ENCODE measurements at regions not wholly inside any gene's neighbourhood (a gene's known extent, or its start where the extent isn't known, plus 50 kb on each side); places are given as distances from the start of the nearest gene placed in this dataset.

DNA sequence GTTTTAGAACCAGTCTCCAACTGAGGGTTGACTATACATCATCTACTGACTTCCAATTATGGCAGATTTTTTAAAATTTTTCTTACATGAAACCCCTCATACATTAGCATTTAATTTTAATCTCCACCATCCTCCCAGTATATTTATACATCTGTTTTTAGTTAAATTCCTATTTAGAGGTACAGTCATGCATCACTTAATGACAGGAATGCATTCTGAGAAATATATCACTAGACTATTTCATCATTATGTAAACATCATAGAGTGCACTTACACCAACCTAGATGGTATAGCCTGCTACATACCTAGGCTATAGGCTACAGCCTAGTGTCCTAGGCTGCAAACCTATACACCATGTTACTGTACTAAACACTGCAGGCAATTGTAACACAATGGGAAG is 316.7 kb upstream of the MARCKS start:
- intact Hi-C loops (cut with DNase I) = no loop called here
- Histone ChIP-seq H3K27ac (no peak overlapping the region), H3K9me3 (no peaks in the 10 kb centered on the region), H3K4me3 (no peak overlapping the region), H3K36me3 (no peaks in the 10 kb centered on the region), H3K27me3 (ENCODE audit: low read depth) (no peaks in the 10 kb centered on the region), H3K4me1 (no peaks in the 10 kb centered on the region)
- TF ChIP-seq, protein P1, sequence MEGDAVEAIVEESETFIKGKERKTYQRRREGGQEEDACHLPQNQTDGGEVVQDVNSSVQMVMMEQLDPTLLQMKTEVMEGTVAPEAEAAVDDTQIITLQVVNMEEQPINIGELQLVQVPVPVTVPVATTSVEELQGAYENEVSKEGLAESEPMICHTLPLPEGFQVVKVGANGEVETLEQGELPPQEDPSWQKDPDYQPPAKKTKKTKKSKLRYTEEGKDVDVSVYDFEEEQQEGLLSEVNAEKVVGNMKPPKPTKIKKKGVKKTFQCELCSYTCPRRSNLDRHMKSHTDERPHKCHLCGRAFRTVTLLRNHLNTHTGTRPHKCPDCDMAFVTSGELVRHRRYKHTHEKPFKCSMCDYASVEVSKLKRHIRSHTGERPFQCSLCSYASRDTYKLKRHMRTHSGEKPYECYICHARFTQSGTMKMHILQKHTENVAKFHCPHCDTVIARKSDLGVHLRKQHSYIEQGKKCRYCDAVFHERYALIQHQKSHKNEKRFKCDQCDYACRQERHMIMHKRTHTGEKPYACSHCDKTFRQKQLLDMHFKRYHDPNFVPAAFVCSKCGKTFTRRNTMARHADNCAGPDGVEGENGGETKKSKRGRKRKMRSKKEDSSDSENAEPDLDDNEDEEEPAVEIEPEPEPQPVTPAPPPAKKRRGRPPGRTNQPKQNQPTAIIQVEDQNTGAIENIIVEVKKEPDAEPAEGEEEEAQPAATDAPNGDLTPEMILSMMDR (IDR thresholded peaks at IDR 0.05) = no peak
- DNase-seq (no peak), ATAC-seq (no peak)

DNA sequence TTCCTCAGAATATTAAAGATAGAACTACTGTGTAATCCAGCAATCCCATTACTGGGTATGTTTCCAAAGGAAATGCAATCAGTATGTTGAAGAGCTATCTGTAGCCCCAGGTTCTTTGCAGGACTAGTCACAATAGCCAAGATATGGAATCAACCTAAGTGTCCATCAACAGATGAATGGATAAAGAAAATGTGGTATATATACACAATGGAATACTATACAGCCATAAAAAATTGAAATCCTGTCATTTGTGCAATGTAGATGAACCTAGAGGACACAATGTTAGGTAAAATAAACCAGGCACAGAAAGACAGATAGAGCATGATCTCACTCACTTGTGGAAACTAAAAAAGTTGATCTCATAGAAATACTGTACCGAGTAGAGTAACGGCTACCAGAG is 306.0 kb upstream of the MARCKS start:
- Histone ChIP-seq H3K9me3 (no peaks in the 10 kb centered on the region), H3K27ac (no peak overlapping the region), H3K36me3 (no peaks in the 10 kb centered on the region), H3K4me1 (no peaks in the 10 kb centered on the region), H3K27me3 (ENCODE audit: low read depth) (no peaks in the 10 kb centered on the region), H3K4me3 (no peak overlapping the region)
- no peak for DNase-seq
- TF ChIP-seq, protein P1 (IDR thresholded peaks at IDR 0.05) = no peak
- ATAC-seq = no peak
- intact Hi-C loops (cut with DNase I) = no loop called here

DNA sequence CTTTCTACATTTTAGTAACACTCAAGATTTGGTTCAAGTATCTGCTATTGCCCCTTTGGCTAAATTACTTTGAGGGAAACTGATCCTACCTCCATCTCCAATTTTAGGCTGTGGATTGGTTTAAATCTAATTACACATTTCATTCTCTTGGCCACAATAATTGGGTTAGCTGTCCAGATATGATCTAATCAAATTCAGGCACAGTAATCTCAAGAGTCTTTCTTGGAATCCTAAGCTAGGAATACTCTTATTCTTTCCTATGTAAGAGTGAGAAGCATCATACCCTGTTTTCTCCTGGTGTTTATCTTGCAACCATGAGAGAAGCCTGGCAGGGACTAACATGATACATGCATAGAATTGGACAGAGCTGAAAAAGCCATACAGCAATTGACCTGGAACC is 300.4 kb upstream of the MARCKS start:
- H3K36me3 ChIP-seq = no peaks in the 10 kb centered on the region
- DNase-seq = no peak
- TF ChIP-seq, protein P1 (IDR thresholded peaks at IDR 0.05) = no peak
- ATAC-seq = no peak
- no peaks in the 10 kb centered on the region for H3K4me1 ChIP-seq
- intact Hi-C loops (cut with DNase I) = no loop called here
- no peaks in the 10 kb centered on the region for H3K27me3 ChIP-seq (ENCODE audit: low read depth)
- no peaks in the 10 kb centered on the region for H3K9me3 ChIP-seq
- no peak overlapping the region for H3K27ac ChIP-seq
- H3K4me3 ChIP-seq = no peak overlapping the region

DNA sequence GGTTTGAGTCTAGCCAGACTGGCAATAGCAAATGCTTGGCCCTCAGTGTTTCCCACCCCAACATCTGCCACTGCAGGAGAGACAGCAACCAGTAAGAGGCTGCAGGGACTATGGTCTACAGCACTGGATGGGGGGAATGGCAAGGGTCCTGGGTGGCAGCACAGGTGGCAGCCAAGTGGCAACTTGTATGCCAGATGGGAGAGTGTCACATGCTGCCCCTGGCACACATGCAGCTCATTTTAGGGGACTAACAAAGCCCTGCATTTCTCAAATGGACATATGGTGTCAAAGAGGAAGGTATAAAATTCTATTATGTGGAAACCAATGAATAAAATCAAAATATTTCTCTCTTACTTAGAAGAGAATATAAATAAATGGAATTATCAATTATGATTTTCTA is 298.7 kb upstream of the MARCKS start:
- Histone ChIP-seq H3K4me1 (no peaks in the 10 kb centered on the region), H3K27me3 (ENCODE audit: low read depth) (no peaks in the 10 kb centered on the region), H3K4me3 (no peak overlapping the region), H3K27ac (no peak overlapping the region), H3K36me3 (no peaks in the 10 kb centered on the region), H3K9me3 (no peaks in the 10 kb centered on the region)
- ATAC-seq (no peak), DNase-seq (no peak)
- intact Hi-C loops (cut with DNase I) = no loop called here
- TF ChIP-seq, protein P1 (IDR thresholded peaks at IDR 0.05) = no peak

DNA sequence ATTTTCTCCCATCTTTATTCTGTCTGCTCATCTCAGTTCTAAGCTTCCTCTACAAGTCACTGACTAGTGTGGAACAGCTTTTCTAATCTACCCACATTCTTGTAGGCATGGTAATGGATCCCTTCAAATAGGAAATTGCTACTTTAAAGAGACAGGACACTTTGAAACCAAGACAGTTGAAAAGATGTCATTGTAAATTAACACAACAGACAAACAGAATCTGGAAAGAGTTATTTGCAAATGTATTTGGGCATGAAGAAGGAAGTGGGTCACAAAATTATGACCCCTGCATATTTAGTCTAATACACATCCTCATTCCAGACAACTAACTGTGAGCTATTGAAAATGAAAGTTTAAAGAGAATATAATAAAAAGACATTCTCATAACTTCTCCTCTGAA is 298.2 kb upstream of the MARCKS start:
- intact Hi-C loops (cut with DNase I) = no loop called here
- Histone ChIP-seq H3K27me3 (ENCODE audit: low read depth) (no peaks in the 10 kb centered on the region), H3K36me3 (no peaks in the 10 kb centered on the region), H3K4me1 (no peaks in the 10 kb centered on the region), H3K9me3 (no peaks in the 10 kb centered on the region), H3K4me3 (no peak overlapping the region), H3K27ac (no peak overlapping the region)
- TF ChIP-seq, protein P1 (IDR thresholded peaks at IDR 0.05) = no peak
- DNase-seq (no peak), ATAC-seq (no peak)

DNA sequence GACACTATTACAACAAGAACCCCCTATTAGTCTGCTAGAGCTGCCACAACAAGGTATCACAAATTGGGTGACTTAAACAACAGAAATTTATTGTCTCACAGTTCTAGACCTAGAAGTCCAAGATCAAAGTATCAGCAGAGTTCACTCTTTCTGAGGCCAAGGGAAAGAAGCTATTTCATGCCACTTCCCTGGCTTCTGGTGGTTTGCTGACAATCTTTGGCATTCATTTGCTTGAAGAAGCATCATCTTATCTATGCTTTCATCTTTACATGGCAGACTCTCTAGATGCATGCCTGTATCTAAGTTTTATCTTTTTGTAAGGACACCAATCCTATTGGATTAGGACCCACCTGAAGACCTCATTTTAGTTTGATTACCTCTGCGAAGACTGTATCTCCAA is 296.8 kb upstream of the MARCKS start:
- no peaks in the 10 kb centered on the region for H3K9me3 ChIP-seq
- no peaks in the 10 kb centered on the region for H3K27me3 ChIP-seq (ENCODE audit: low read depth)
- no peak overlapping the region for H3K4me3 ChIP-seq
- H3K36me3 ChIP-seq = no peaks in the 10 kb centered on the region
- intact Hi-C loops (cut with DNase I) = no loop called here
- peaks cover 5% of the 10 kb centered on the region for H3K4me1 ChIP-seq
- ATAC-seq (no peak), DNase-seq (no peak)
- no peak overlapping the region for H3K27ac ChIP-seq
- TF ChIP-seq, protein P1 (IDR thresholded peaks at IDR 0.05) = no peak
